Hepatocyte (in vitro differentiated cells): ENCODE measurements at regions not wholly inside any gene's neighbourhood (a gene's known extent, or its start where the extent isn't known, plus 50 kb on each side); places are given as distances from the start of the nearest gene placed in this dataset.

ENCODE experiments used
- DNase-seq: peaks from one replicate; pipeline ENCODE4 v3.0.0-alpha.2; 2016; ENCODE audit warnings: low spot score
- H2AFZ ChIP-seq: fragments of 200-600 bp; sonication (generic); 2 replicates; pipeline ENCODE4 v1.6.0; 2016; ENCODE audit warnings: antibody characterized with exemption, mild to moderate bottlenecking
- H3K27ac ChIP-seq: fragments of 200-600 bp; sonication (generic); 2 replicates; pipeline ENCODE4 v1.5.1; 2016; ENCODE audit warnings: mild to moderate bottlenecking
- H3K27me3 ChIP-seq: fragments of 200-600 bp; sonication (generic); 2 replicates; pipeline ENCODE4 v1.6.1; 2016
- H3K36me3 ChIP-seq: fragments of 200-600 bp; sonication (generic); replicated peaks from 2 replicates; pipeline ENCODE4 v1.5.1; 2016; ENCODE audit warnings: low read depth; ENCODE audit not compliant: insufficient read depth
- H3K4me1 ChIP-seq: fragments of 200-600 bp; sonication (generic); 2 replicates; pipeline ENCODE4 v1.5.1; 2016; ENCODE audit warnings: mild to moderate bottlenecking, moderate library complexity; ENCODE audit not compliant: insufficient read depth
- H3K4me2 ChIP-seq: fragments of 200-600 bp; sonication (generic); 2 replicates; pipeline ENCODE4 v1.6.0; 2016
- H3K4me3 ChIP-seq: fragments of 200-600 bp; sonication (generic); 2 replicates; pipeline ENCODE4 v1.5.1; 2016; ENCODE audit warnings: mild to moderate bottlenecking
- H3K79me2 ChIP-seq: fragments of 200-600 bp; sonication (generic); 2 replicates; pipeline ENCODE4 v1.6.0; 2017; ENCODE audit warnings: mild to moderate bottlenecking
- H3K9me2 ChIP-seq: fragments of 200-600 bp; sonication (generic); replicated peaks from 2 replicates; pipeline ENCODE4 v1.6.0; 2017; ENCODE audit warnings: mild to moderate bottlenecking; ENCODE audit not compliant: insufficient read depth
- H3K9me3 ChIP-seq: fragments of 200-600 bp; sonication (generic); 2 replicates; pipeline ENCODE4 v1.5.1; 2016; ENCODE audit warnings: low read depth, mild to moderate bottlenecking
- H4K20me1 ChIP-seq: fragments of 200-600 bp; sonication (generic); 2 replicates; pipeline ENCODE4 v1.6.0; 2016; ENCODE audit warnings: mild to moderate bottlenecking; ENCODE audit not compliant: insufficient read depth, poor library complexity, severe bottlenecking
- CTCF ChIP-seq: fragments of 200-600 bp; sonication (generic); IDR thresholded peaks from 2 replicates; pipeline ENCODE4 v1.5.1; 2016; ENCODE audit warnings: antibody characterized with exemption, mild to moderate bottlenecking; ENCODE audit not compliant: poor library complexity
- EZH2 ChIP-seq: fragments of 200-600 bp; sonication (generic); IDR thresholded peaks from 2 replicates; pipeline ENCODE4 v1.6.1; 2016; ENCODE audit warnings: antibody characterized with exemption, mild to moderate bottlenecking, borderline replicate concordance
- EZH2phosphoT487 ChIP-seq: fragments of 200-600 bp; sonication (generic); IDR thresholded peaks from one replicate; pipeline ENCODE4 v1.6.1; 2018; ENCODE audit warnings: antibody characterized with exemption, mild to moderate bottlenecking, low read depth, moderate library complexity; ENCODE audit not compliant: unreplicated experiment, severe bottlenecking
- WGBS: methylation state at CpG from one replicate; pipeline ENCODE4 v1.1.6; 2016; ENCODE audit warnings: low lambda C conversion rate; ENCODE audit errors: missing lambda C conversion rate; 5-methylcytosine and 5-hydroxymethylcytosine counted together

GRCh38 chr3:65190111-65190510 is 502.3 kb upstream of the ADAMTS9 start:
- Histone ChIP-seq H3K4me1 (no peaks in the 10 kb centered on the region), H4K20me1 (no peaks in the 10 kb centered on the region), H3K36me3 (no peaks in the 10 kb centered on the region), H3K9me3 (no peaks in the 10 kb centered on the region), H3K9me2 (no peaks in the 10 kb centered on the region), H3K79me2 (no peaks in the 10 kb centered on the region), H3K4me2 (no peak overlapping the region), H3K27me3 (peaks cover 3% of the 10 kb centered on the region), H3K4me3 (no peak overlapping the region), H3K27ac (no peak overlapping the region), H2AFZ (no peak overlapping the region)
- no peak for TF ChIP-seq CTCF
- TF ChIP-seq EZH2phosphoT487: no peak
- TF ChIP-seq EZH2: no peak
- DNase-seq: no peak
- 95% methylated on average over 1 of the region's 1 CpG for WGBS

- no peaks in the 10 kb centered on the region for H3K27me3 ChIP-seq
- no peaks in the 10 kb centered on the region for H3K9me3 ChIP-seq
- no peaks in the 10 kb centered on the region for H3K36me3 ChIP-seq
- no peak overlapping the region for H3K4me2 ChIP-seq
- H3K9me2 ChIP-seq: no peaks in the 10 kb centered on the region
- H3K79me2 ChIP-seq: no peaks in the 10 kb centered on the region
- TF ChIP-seq EZH2phosphoT487 (no peak), EZH2 (no peak), CTCF (no peak)
- 90% methylated on average over 2 of the region's 2 CpGs for WGBS
- DNase-seq: no peak
- no peak overlapping the region for H2AFZ ChIP-seq
- no peak overlapping the region for H3K4me3 ChIP-seq
- no peak overlapping the region for H3K27ac ChIP-seq
- H4K20me1 ChIP-seq: no peaks in the 10 kb centered on the region
- peaks cover 3% of the 10 kb centered on the region for H3K4me1 ChIP-seq
Measured at GRCh38 chr3:65186268-65186667, 498.5 kb upstream of the ADAMTS9 start.

GRCh38 chr3:65182682-65183081 is 494.9 kb upstream of the ADAMTS9 start:
- Histone ChIP-seq H4K20me1 (no peaks in the 10 kb centered on the region), H3K4me3 (no peak overlapping the region), H3K27me3 (no peaks in the 10 kb centered on the region), H3K27ac (no peak overlapping the region), H3K4me2 (no peak overlapping the region), H3K9me3 (no peaks in the 10 kb centered on the region), H2AFZ (no peak overlapping the region), H3K4me1 (peaks cover 3% of the 10 kb centered on the region), H3K79me2 (no peaks in the 10 kb centered on the region), H3K9me2 (no peaks in the 10 kb centered on the region), H3K36me3 (no peaks in the 10 kb centered on the region)
- no peak for DNase-seq
- 59% methylated on average over 3 of the region's 3 CpGs for WGBS
- TF ChIP-seq CTCF (no peak), EZH2 (no peak), EZH2phosphoT487 (no peak)

- Histone ChIP-seq H3K9me3 (no peaks in the 10 kb centered on the region), H3K4me3 (no peak overlapping the region), H3K27ac (no peak overlapping the region), H3K36me3 (no peaks in the 10 kb centered on the region), H4K20me1 (no peaks in the 10 kb centered on the region), H3K27me3 (no peaks in the 10 kb centered on the region), H3K79me2 (no peaks in the 10 kb centered on the region), H2AFZ (no peak overlapping the region), H3K4me1 (peaks cover 3% of the 10 kb centered on the region), H3K4me2 (no peak overlapping the region), H3K9me2 (no peaks in the 10 kb centered on the region)
- DNase-seq: no peak
- WGBS: 91% methylated on average over 4 of the region's 4 CpGs
- no peak for TF ChIP-seq EZH2phosphoT487
- no peak for TF ChIP-seq EZH2
- no peak for TF ChIP-seq CTCF
Measured at GRCh38 chr3:65182085-65182484, 494.3 kb upstream of the ADAMTS9 start.
